SK-N-SH (cell line): ENCODE measurements at regions not wholly inside any gene's neighbourhood (a gene's known extent, or its start where the extent isn't known, plus 50 kb on each side); places are given as distances from the start of the nearest gene placed in this dataset.

Experiments
- EP300 ChIP-seq, 2 experiments: IDR thresholded peaks; 2 replicates each; pipeline versions ENCODE4 v1.4.0 to v1.6.1; 2012; ENCODE audit warnings: borderline replicate concordance in 1 of 2, low read depth in 1 of 2, low read length in 1 of 2
- EZH2phosphoT487 ChIP-seq: fragments of 200-600 bp; sonication (generic); IDR thresholded peaks from 2 replicates; pipeline ENCODE4 v1.6.1; 2017; ENCODE audit warnings: low read depth, mixed run types, mild to moderate bottlenecking, antibody characterized with exemption, moderate library complexity, borderline replicate concordance
- GABPA ChIP-seq: IDR thresholded peaks from 2 replicates; pipeline ENCODE4 v1.4.0; 2012; ENCODE audit warnings: low read depth, mild to moderate bottlenecking
- JUND ChIP-seq: IDR thresholded peaks from 2 replicates; pipeline ENCODE4 v1.4.0; 2012
- MEF2A ChIP-seq: IDR thresholded peaks from 2 replicates; pipeline ENCODE4 v1.4.0; 2012; ENCODE audit warnings: low read depth, borderline replicate concordance
- MXI1 ChIP-seq: IDR thresholded peaks from 2 replicates; pipeline ENCODE4 v1.6.1; 2012; ENCODE audit warnings: mild to moderate bottlenecking, low read depth, low read length, improper control_type of control experiment
- POLR2AphosphoS5 ChIP-seq: IDR thresholded peaks from 2 replicates; pipeline ENCODE4 v1.6.1; 2012; ENCODE audit warnings: low read depth, low read length
- RFX5 ChIP-seq: IDR thresholded peaks from 2 replicates; pipeline ENCODE4 v1.6.1; 2012; ENCODE audit warnings: mild to moderate bottlenecking, improper control_type of control experiment, low read length
- USF2 ChIP-seq: fragments of 150-350 bp; IDR thresholded peaks from 2 replicates; pipeline ENCODE4 v1.6.1; 2017; ENCODE audit warnings: antibody characterized with exemption, low read length, low read depth, borderline replicate concordance
- YY1 ChIP-seq: IDR thresholded peaks from 2 replicates; pipeline ENCODE4 v1.4.0; 2012; ENCODE audit warnings: low read depth, mild to moderate bottlenecking
- TF ChIP-seq, protein P1 (sequence below): fragments of 200-600 bp; sonication (generic); IDR thresholded peaks from 2 replicates; pipeline ENCODE4 v1.6.1; 2017; ENCODE audit warnings: antibody characterized with exemption, mild to moderate bottlenecking, moderate library complexity

DNA sequence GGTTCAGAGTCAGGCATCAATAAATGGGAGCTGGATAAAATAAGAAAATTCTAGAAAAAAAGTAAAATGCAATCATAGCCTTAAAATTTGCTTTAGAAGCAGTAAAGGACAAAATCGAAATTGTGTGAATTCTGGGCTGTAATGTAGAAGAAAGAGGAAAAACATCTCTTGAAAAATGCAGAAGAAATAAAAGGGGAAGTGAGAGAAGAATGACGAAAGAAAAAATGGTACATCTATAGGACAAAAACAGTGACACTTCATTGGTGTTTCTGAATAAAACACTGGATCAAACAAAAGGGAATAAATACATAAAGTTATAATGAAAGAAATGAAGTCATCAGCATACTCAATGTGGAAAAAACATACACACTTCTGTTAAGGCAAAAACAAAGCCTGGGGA, 642.3 kb downstream of the ACTL7B start:
- TF ChIP-seq JUND (no peak), MEF2A (no peak), YY1 (no peak), MXI1 (no peak), EZH2phosphoT487 (no peak), GABPA (no peak), EP300 (IDR thresholded peaks at IDR 0.05; ENCODE audit: borderline replicate concordance in 1 of 2, low read depth in 1 of 2, low read length in 1 of 2) (no peak), USF2 (no peak), POLR2AphosphoS5 (no peak), RFX5 (no peak)
- TF ChIP-seq, protein P1, sequence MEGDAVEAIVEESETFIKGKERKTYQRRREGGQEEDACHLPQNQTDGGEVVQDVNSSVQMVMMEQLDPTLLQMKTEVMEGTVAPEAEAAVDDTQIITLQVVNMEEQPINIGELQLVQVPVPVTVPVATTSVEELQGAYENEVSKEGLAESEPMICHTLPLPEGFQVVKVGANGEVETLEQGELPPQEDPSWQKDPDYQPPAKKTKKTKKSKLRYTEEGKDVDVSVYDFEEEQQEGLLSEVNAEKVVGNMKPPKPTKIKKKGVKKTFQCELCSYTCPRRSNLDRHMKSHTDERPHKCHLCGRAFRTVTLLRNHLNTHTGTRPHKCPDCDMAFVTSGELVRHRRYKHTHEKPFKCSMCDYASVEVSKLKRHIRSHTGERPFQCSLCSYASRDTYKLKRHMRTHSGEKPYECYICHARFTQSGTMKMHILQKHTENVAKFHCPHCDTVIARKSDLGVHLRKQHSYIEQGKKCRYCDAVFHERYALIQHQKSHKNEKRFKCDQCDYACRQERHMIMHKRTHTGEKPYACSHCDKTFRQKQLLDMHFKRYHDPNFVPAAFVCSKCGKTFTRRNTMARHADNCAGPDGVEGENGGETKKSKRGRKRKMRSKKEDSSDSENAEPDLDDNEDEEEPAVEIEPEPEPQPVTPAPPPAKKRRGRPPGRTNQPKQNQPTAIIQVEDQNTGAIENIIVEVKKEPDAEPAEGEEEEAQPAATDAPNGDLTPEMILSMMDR = no peak
